Omental fat pad (tissue), 3 donors: ENCODE measurements at regions not wholly inside any gene's neighbourhood (a gene's known extent, or its start where the extent isn't known, plus 50 kb on each side); places are given as distances from the start of the nearest gene placed in this dataset.

ENCODE experiments used
- ATAC-seq: fragments of 150-250 bp; one replicate; pipeline ENCODE4 v1.9.1; 2016; ENCODE audit warnings: mild to moderate bottlenecking, moderate library complexity; ENCODE audit not compliant: low FRiP score
- DNase-seq: peaks from one replicate; pipeline ENCODE4 v3.0.0-alpha.2; 2019; ENCODE audit warnings: low spot score
- TF ChIP-seq, protein P1 (sequence below), 3 donors: fragments of 450-650 bp; IDR thresholded peaks; one replicate each; pipeline ENCODE4 v1.5.1; 2016 to 2017; ENCODE audit warnings: antibody characterized with exemption in 3 of 3, mild to moderate bottlenecking in 3 of 3, moderate library complexity in 2 of 3

GRCh38 chr18:61155586-61155985 is 177.6 kb upstream of the CDH20 start:
- TF ChIP-seq, protein P1, sequence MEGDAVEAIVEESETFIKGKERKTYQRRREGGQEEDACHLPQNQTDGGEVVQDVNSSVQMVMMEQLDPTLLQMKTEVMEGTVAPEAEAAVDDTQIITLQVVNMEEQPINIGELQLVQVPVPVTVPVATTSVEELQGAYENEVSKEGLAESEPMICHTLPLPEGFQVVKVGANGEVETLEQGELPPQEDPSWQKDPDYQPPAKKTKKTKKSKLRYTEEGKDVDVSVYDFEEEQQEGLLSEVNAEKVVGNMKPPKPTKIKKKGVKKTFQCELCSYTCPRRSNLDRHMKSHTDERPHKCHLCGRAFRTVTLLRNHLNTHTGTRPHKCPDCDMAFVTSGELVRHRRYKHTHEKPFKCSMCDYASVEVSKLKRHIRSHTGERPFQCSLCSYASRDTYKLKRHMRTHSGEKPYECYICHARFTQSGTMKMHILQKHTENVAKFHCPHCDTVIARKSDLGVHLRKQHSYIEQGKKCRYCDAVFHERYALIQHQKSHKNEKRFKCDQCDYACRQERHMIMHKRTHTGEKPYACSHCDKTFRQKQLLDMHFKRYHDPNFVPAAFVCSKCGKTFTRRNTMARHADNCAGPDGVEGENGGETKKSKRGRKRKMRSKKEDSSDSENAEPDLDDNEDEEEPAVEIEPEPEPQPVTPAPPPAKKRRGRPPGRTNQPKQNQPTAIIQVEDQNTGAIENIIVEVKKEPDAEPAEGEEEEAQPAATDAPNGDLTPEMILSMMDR (IDR thresholded peaks at IDR 0.05): no peak
- no peak for DNase-seq
- no peak for ATAC-seq

DNA sequence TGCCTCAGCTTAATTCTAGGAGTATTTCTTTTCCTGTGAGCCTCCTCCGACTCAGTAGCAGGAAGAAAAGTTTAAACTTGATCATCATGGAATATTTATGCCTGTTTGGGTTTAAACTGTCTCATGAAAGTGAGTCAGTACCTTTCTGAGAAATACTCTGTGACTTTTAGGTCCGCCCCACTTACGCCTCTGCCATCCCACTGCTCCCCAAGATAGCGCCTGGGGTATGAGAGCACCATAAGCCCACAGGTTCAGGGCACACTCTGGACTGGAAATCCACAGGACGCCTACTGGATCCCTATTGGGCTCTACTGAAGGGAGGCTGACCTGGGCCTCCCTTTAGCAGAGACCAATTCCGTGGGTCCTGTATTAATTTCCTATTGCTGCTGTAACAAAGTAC is 175.8 kb upstream of the CDH20 start:
- no peak for ATAC-seq
- no peak for DNase-seq
- TF ChIP-seq, protein P1 (IDR thresholded peaks at IDR 0.05): no peak

DNA sequence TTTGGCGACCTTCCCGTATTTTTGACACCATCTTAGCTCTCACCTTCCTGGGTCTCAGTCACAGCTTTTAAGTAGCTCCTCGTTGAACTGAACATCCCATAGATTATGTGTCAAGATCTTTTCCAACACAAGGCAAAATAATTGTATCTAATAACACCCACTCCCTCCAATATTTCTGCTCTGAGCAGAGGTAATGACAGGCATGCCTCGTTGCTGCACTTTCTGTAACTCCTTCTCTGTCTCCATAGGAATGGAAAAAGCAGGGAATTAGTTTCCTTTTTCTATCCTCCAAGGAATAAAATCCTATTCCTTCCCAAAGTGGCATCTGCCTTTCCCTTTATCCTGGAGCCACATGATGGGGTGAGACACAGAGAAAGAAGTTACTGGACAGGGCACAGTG is 174.0 kb upstream of the CDH20 start:
- no peak for DNase-seq
- no peak for ATAC-seq
- TF ChIP-seq, protein P1 (IDR thresholded peaks at IDR 0.05): no peak

GRCh38 chr18:61164321-61164720 is 168.9 kb upstream of the CDH20 start:
- TF ChIP-seq, protein P1 (IDR thresholded peaks at IDR 0.05): no peak
- no peak for ATAC-seq
- no peak for DNase-seq

- TF ChIP-seq, protein P1 (IDR thresholded peaks at IDR 0.05): no peak
- DNase-seq (no peak), ATAC-seq (no peak)
Observed at GRCh38 chr18:61167902-61168301, 165.3 kb upstream of the CDH20 start.

GRCh38 chr18:61169386-61169785 is 163.8 kb upstream of the CDH20 start:
- ATAC-seq (no peak), DNase-seq (no peak)
- TF ChIP-seq, protein P1 (IDR thresholded peaks at IDR 0.05): no peak

- TF ChIP-seq, protein P1 (IDR thresholded peaks at IDR 0.05): no peak
- ATAC-seq (no peak), DNase-seq (no peak)
Observed at GRCh38 chr18:61172624-61173023, 160.6 kb upstream of the CDH20 start.
